Endothelial cell of umbilical vein (primary cell): ENCODE measurements at regions not wholly inside any gene's neighbourhood (a gene's known extent, or its start where the extent isn't known, plus 50 kb on each side); places are given as distances from the start of the nearest gene placed in this dataset.

Experiments
- BruUV-seq: library from RNA; stranded (reverse); fragments of 400-500 nt; replicated peaks from 2 replicates; lab custom pipeline; 2021; lab: Mats Ljungman, UMichigan
- CTCF ChIA-PET: fragments of 300-600, 350-600 bp; sonication (Branson Sonifier 250); formaldehyde crosslinking; loops from one replicate; lab custom pipeline; 2021; ENCODE audit warnings: antibody characterized with exemption, inconsistent platforms; lab: Charles Lee
- POLR2A ChIA-PET: fragments of 300-600, 350-600 bp; sonication (Branson Sonifier 250); formaldehyde crosslinking; loops from one replicate; lab custom pipeline; 2021; ENCODE audit warnings: antibody characterized with exemption, inconsistent platforms; lab: Charles Lee
- DNase-seq: peaks from one replicate; pipeline ENCODE4 v3.0.0-alpha.2; 2011; ENCODE audit warnings: low read depth, low spot score
- FAIRE-seq: peaks from 2 replicates; lab custom pipeline; 2011; peaks lifted over from hg19 to GRCh38; lab: Jason Lieb, UNC
- H2AFZ ChIP-seq: 2 replicates; pipeline ENCODE4 v1.6.0; 2012; ENCODE audit warnings: low read depth, low read length, control low read depth, inconsistent platforms
- H3K27ac ChIP-seq: 2 replicates; pipeline ENCODE4 v1.5.1; 2011; ENCODE audit warnings: low read depth, mild to moderate bottlenecking, control low read depth, low read length, moderate library complexity; ENCODE audit not compliant: insufficient read depth
- H3K27me3 ChIP-seq, 2 experiments: 2 replicates each; pipeline versions ENCODE4 v1.6.0 to v1.6.1; 2011; ENCODE audit warnings: low read length in 2 of 2, mixed read lengths in 1 of 2; ENCODE audit not compliant: control insufficient read depth in 2 of 2, insufficient read depth in 2 of 2
- H3K36me3 ChIP-seq, 2 experiments: 2 replicates in 1 of 2; 3 replicates in 1 of 2; pipeline ENCODE4 v1.5.1; 2011; ENCODE audit warnings: low read length in 2 of 2, mild to moderate bottlenecking in 1 of 2, moderate library complexity in 1 of 2; ENCODE audit not compliant: control insufficient read depth in 2 of 2, insufficient read depth in 2 of 2; ENCODE audit errors: extremely low read depth in 1 of 2
- H3K4me1 ChIP-seq: 3 replicates; pipeline ENCODE4 v1.5.1; 2011; ENCODE audit warnings: mild to moderate bottlenecking, low read length; ENCODE audit not compliant: control insufficient read depth, insufficient read depth; ENCODE audit errors: extremely low read depth
- H3K4me2 ChIP-seq: 2 replicates; pipeline ENCODE4 v1.6.1; 2011; ENCODE audit warnings: low read length, control low read depth, mixed read lengths; ENCODE audit not compliant: insufficient read depth
- H3K4me3 ChIP-seq, 3 experiments: fragments of 200-600 bp in 1 of 3; sonication (generic), shearing (Covaris generic) in 1 of 3; replicated peaks in 1 of 3; 2 replicates each; pipeline ENCODE4 v1.5.1; 2011 to 2016; ENCODE audit warnings: control low read depth in 3 of 3, low read length in 3 of 3, mild to moderate bottlenecking in 2 of 3, inconsistent platforms in 1 of 3, low read depth in 1 of 3, moderate library complexity in 1 of 3; ENCODE audit not compliant: insufficient read depth in 1 of 3
- H3K79me2 ChIP-seq: 2 replicates; pipeline ENCODE4 v1.6.0; 2012; ENCODE audit warnings: low read length, inconsistent platforms; ENCODE audit not compliant: control insufficient read depth, insufficient read depth
- H3K9ac ChIP-seq: replicated peaks from 2 replicates; pipeline ENCODE3; 2011; ENCODE audit warnings: low read length, control low read depth; ENCODE audit not compliant: insufficient read depth; ENCODE audit errors: extremely low read depth
- H3K9me1 ChIP-seq: replicated peaks from 3 replicates; pipeline ENCODE4 v1.6.0; 2011; ENCODE audit warnings: mild to moderate bottlenecking, low read length; ENCODE audit not compliant: control insufficient read depth, insufficient read depth; ENCODE audit errors: extremely low read depth
- H3K9me3 ChIP-seq: replicated peaks from 2 replicates; pipeline ENCODE4 v1.5.1; 2012; ENCODE audit warnings: low read length, inconsistent platforms; ENCODE audit not compliant: control insufficient read depth, insufficient read depth
- H4K20me1 ChIP-seq: replicated peaks from 2 replicates; pipeline ENCODE3; 2011; ENCODE audit warnings: mild to moderate bottlenecking, low read length; ENCODE audit not compliant: control insufficient read depth, insufficient read depth; ENCODE audit errors: extremely low read depth
- EZH2 ChIP-seq: IDR thresholded peaks from 2 replicates; pipeline ENCODE4 v1.6.1; 2012; ENCODE audit warnings: borderline replicate concordance, low read depth, mild to moderate bottlenecking, moderate library complexity, low read length, inconsistent platforms; ENCODE audit not compliant: severe bottlenecking
- FOS ChIP-seq: IDR thresholded peaks from 2 replicates; pipeline ENCODE4 v1.6.1; 2011; ENCODE audit warnings: mild to moderate bottlenecking, low read length, moderate library complexity, borderline replicate concordance; ENCODE audit not compliant: insufficient read depth
- GATA2 ChIP-seq: IDR thresholded peaks from 2 replicates; pipeline ENCODE4 v1.7.0; 2011; ENCODE audit warnings: low read depth, mild to moderate bottlenecking, moderate library complexity, mixed read lengths, low read length; ENCODE audit not compliant: insufficient read length, insufficient read depth
- JUN ChIP-seq: IDR thresholded peaks from 2 replicates; pipeline ENCODE4 v1.6.1; 2011; ENCODE audit warnings: borderline replicate concordance, low read depth; ENCODE audit not compliant: insufficient read length, insufficient read depth
- MAX ChIP-seq: IDR thresholded peaks from 2 replicates; pipeline ENCODE4 v1.6.1; 2011; ENCODE audit not compliant: insufficient read depth, insufficient read length
- MYC ChIP-seq: IDR thresholded peaks from one replicate; pipeline ENCODE4 v1.6.1; 2011; ENCODE audit warnings: mild to moderate bottlenecking, low read depth, low read length
- POLR2A ChIP-seq: IDR thresholded peaks from 2 replicates; pipeline ENCODE4 v1.6.1; 2012; ENCODE audit warnings: low read depth, mild to moderate bottlenecking, control low read depth, low read length
- POLR2AphosphoS5 ChIP-seq: IDR thresholded peaks from 2 replicates; pipeline ENCODE4 v1.6.1; 2012; ENCODE audit warnings: low read depth, mild to moderate bottlenecking, control low read depth, low read length, moderate library complexity; ENCODE audit not compliant: insufficient read depth
- dilution Hi-C: fragments of 300-500 bp; cut with MboI; formaldehyde crosslinking; loops from one replicate; pipeline ENCODE4 v1.15.0; 2019; ENCODE audit warnings: low sequenced_read_pairs; ENCODE audit not compliant: extremely low pct_ligation_motif_present
- intact Hi-C: fragments of 100-400 bp; cut with micrococcal nuclease; formaldehyde crosslinking; loops from one replicate; pipeline ENCODE4 v1.10.0; 2022
- TF ChIP-seq, protein P1 (sequence below), 2 donors: IDR thresholded peaks; 1 replicate in 1 of 2; 2 replicates in 1 of 2; pipeline ENCODE4 v1.5.1; 2011; ENCODE audit warnings: low read length in 2 of 2, mild to moderate bottlenecking in 2 of 2, moderate library complexity in 2 of 2, control low read depth in 1 of 2, inconsistent platforms in 1 of 2, low read depth in 1 of 2; ENCODE audit not compliant: insufficient read depth in 1 of 2; ENCODE audit errors: extremely low read depth in 1 of 2

- TF ChIP-seq MAX = no peak
- no peak for TF ChIP-seq JUN
- no peak for DNase-seq
- H3K9ac ChIP-seq = no peak overlapping the region
- H3K27me3 ChIP-seq = no peaks in the 10 kb centered on the region
- FAIRE-seq = no peak
- intact Hi-C loops = no loop called here
- H3K4me2 ChIP-seq = no peak overlapping the region
- H3K27ac ChIP-seq = no peak overlapping the region
- H3K9me1 ChIP-seq = no peaks in the 10 kb centered on the region
- no peaks in the 10 kb centered on the region for H3K79me2 ChIP-seq
- H4K20me1 ChIP-seq = no peaks in the 10 kb centered on the region
- H3K9me3 ChIP-seq = no peaks in the 10 kb centered on the region
- no peak overlapping the region for H2AFZ ChIP-seq
- dilution Hi-C loops = no loop called here
- CTCF ChIA-PET = interaction anchor here (0.6 kb wide), 1 partner anchor 98 kb away, joined by 4 read pairs; no protein-coding TSS in a partner anchor
- no TSS peak for BruUV-seq
- no peak overlapping the region for H3K4me3 ChIP-seq
- H3K4me1 ChIP-seq = no peaks in the 10 kb centered on the region
- H3K36me3 ChIP-seq = no peaks in the 10 kb centered on the region
- POLR2A ChIA-PET = no interaction called here
These were observed 168.6 kb upstream of the KCNK2 start for GRCh38 chr1:214913966-214914365.

- dilution Hi-C loops = no loop called here
- CTCF ChIA-PET = no interaction called here
These were observed 165.4 kb upstream of the KCNK2 start for GRCh38 chr1:214917081-214917635.

More at GRCh38 chr1:214917081-214917635, 165.4 kb upstream of the KCNK2 start:
- Histone ChIP-seq H3K9me1 (no peaks in the 10 kb centered on the region), H3K9me3 (no peaks in the 10 kb centered on the region), H3K4me3 (no peak overlapping the region), H3K9ac (no peak overlapping the region), H2AFZ (no peak overlapping the region), H3K4me1 (no peaks in the 10 kb centered on the region), H3K79me2 (no peaks in the 10 kb centered on the region), H3K4me2 (no peak overlapping the region), H3K36me3 (no peaks in the 10 kb centered on the region), H4K20me1 (no peaks in the 10 kb centered on the region), H3K27me3 (no peaks in the 10 kb centered on the region), H3K27ac (no peak overlapping the region)
- no TSS peak for BruUV-seq
- no peak for FAIRE-seq
- no peak for TF ChIP-seq JUN
- no peak for TF ChIP-seq GATA2
- no peak for TF ChIP-seq POLR2A
- no peak for TF ChIP-seq POLR2AphosphoS5
- TF ChIP-seq EZH2 = no peak
- TF ChIP-seq MYC = no peak
- no peak for TF ChIP-seq FOS
- TF ChIP-seq, protein P1, sequence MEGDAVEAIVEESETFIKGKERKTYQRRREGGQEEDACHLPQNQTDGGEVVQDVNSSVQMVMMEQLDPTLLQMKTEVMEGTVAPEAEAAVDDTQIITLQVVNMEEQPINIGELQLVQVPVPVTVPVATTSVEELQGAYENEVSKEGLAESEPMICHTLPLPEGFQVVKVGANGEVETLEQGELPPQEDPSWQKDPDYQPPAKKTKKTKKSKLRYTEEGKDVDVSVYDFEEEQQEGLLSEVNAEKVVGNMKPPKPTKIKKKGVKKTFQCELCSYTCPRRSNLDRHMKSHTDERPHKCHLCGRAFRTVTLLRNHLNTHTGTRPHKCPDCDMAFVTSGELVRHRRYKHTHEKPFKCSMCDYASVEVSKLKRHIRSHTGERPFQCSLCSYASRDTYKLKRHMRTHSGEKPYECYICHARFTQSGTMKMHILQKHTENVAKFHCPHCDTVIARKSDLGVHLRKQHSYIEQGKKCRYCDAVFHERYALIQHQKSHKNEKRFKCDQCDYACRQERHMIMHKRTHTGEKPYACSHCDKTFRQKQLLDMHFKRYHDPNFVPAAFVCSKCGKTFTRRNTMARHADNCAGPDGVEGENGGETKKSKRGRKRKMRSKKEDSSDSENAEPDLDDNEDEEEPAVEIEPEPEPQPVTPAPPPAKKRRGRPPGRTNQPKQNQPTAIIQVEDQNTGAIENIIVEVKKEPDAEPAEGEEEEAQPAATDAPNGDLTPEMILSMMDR (IDR thresholded peaks at IDR 0.05; ENCODE audit: extremely low read depth in 1 of 2, insufficient read depth in 1 of 2, low read depth in 1 of 2, low read length in 2 of 2) = no peak
- TF ChIP-seq MAX = no peak
- intact Hi-C loops = no loop called here
- no peak for DNase-seq
- POLR2A ChIA-PET = no interaction called here
